ENCODE measurements at regions not wholly inside any gene's neighbourhood (a gene's known extent, or its start where the extent isn't known, plus 50 kb on each side); places are given as distances from the start of the nearest gene placed in this dataset.

DNA sequence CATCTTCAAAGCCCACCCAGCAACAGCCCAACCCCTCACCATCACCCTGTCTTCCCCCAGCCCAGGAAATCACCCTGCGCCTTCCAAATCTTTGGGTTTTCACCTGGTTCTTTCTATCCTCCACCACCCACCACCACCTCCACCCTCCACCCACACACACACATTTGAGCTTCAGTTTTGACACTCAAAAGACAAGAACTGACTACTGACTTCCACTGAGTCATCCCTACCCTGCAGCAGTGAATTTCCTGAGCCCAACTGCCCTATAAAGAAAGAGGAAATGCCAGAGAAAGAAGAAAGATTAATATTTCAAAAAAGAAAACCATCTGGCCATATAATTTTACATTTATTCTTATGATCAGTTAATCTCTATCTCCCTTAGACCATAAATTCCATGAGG, 137.5 kb downstream of the CHST1 start:
- ATAC-seq (no peak), FAIRE-seq (no peak), DNase-seq (no peak)
- H3K27ac ChIP-seq: no peak overlapping the region
- intact Hi-C loops (cut with DNase I): no loop called here
- TF ChIP-seq, protein P1, sequence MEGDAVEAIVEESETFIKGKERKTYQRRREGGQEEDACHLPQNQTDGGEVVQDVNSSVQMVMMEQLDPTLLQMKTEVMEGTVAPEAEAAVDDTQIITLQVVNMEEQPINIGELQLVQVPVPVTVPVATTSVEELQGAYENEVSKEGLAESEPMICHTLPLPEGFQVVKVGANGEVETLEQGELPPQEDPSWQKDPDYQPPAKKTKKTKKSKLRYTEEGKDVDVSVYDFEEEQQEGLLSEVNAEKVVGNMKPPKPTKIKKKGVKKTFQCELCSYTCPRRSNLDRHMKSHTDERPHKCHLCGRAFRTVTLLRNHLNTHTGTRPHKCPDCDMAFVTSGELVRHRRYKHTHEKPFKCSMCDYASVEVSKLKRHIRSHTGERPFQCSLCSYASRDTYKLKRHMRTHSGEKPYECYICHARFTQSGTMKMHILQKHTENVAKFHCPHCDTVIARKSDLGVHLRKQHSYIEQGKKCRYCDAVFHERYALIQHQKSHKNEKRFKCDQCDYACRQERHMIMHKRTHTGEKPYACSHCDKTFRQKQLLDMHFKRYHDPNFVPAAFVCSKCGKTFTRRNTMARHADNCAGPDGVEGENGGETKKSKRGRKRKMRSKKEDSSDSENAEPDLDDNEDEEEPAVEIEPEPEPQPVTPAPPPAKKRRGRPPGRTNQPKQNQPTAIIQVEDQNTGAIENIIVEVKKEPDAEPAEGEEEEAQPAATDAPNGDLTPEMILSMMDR (IDR thresholded peaks at IDR 0.05): no peak
- no peak overlapping the region for H3K4me3 ChIP-seq
- 83 to 87% methylated on average over 1 of the region's 1 CpG for WGBS, 2 donors
- H3K27me3 ChIP-seq: no peaks in the 10 kb centered on the region
- no peaks in the 10 kb centered on the region for H3K36me3 ChIP-seq
- H3K9me3 ChIP-seq: no peaks in the 10 kb centered on the region
- no peaks in the 10 kb centered on the region for H3K4me1 ChIP-seq

DNA sequence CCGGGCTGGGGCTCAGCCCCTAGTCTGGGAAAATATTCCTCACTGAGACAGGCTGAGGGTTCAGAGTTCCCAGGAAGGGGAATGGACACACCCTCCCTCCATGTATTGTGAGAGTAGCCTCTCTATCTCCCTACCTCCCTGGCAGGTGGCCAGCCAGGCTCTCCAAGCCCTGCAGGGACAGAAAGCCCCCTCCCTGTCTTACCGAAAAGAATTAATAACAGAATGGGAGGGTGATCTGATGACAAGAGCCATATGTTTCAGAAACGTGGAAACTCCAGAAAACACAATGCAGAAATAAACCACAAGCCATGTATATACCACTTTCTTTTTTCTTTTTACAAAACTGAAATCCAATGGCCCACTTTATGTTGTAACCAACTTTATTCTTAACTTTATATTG, 140.0 kb downstream of the CHST1 start:
- H3K36me3 ChIP-seq: no peaks in the 10 kb centered on the region
- TF ChIP-seq, protein P1 (IDR thresholded peaks at IDR 0.05): no peak
- no peak for ATAC-seq
- WGBS, 2 donors: 54 to 58% methylated on average over 3 of the region's 3 CpGs
- no peaks in the 10 kb centered on the region for H3K4me1 ChIP-seq
- no peak overlapping the region for H3K4me3 ChIP-seq
- FAIRE-seq: no peak
- intact Hi-C loops (cut with DNase I): no loop called here
- no peak overlapping the region for H3K27ac ChIP-seq
- H3K27me3 ChIP-seq: no peaks in the 10 kb centered on the region
- no peak for DNase-seq
- H3K9me3 ChIP-seq: no peaks in the 10 kb centered on the region

DNA sequence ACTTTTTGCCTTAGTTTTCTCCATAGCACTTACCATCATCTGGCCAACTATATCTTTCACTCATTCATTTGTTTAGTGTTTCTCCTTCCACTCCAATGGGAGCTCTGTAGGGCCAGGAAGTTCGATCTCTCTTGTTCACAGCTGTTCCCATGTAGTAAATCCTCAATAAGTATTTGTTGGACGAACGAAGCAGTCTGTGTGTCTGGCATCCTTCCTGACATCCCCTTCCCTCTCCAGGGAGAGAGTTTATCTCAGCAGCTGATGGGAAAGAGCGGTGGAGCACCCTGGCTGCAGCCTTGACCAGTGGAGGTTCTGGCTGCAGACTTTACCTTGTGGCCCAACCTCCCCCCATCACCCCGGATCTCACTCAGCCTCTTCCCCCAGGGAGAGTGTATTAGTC, 141.7 kb downstream of the CHST1 start:
- intact Hi-C loops (cut with DNase I): no loop called here
- H3K4me1 ChIP-seq: no peaks in the 10 kb centered on the region
- WGBS, 2 donors: 63 to 68% methylated on average over 5 of the region's 5 CpGs
- no peaks in the 10 kb centered on the region for H3K27me3 ChIP-seq
- H3K36me3 ChIP-seq: no peaks in the 10 kb centered on the region
- TF ChIP-seq, protein P1 (IDR thresholded peaks at IDR 0.05): no peak
- no peaks in the 10 kb centered on the region for H3K9me3 ChIP-seq
- ATAC-seq (no peak), DNase-seq (no peak), FAIRE-seq (no peak)
- no peak overlapping the region for H3K27ac ChIP-seq
- H3K4me3 ChIP-seq: no peak overlapping the region

GRCh38 chr11:45518833-45519535, 146.4 kb downstream of the CHST1 start:
- ATAC-seq (no peak), FAIRE-seq (no peak), DNase-seq (no peak)
- no peaks in the 10 kb centered on the region for H3K36me3 ChIP-seq
- H3K4me1 ChIP-seq: no peaks in the 10 kb centered on the region
- no peak overlapping the region for H3K27ac ChIP-seq
- intact Hi-C loops (cut with DNase I): no loop called here
- no peaks in the 10 kb centered on the region for H3K27me3 ChIP-seq
- WGBS, 2 donors: 76 to 82% methylated on average over 5 of the region's 5 CpGs
- H3K9me3 ChIP-seq: no peaks in the 10 kb centered on the region
- no peak overlapping the region for H3K4me3 ChIP-seq
- TF ChIP-seq, protein P1 (IDR thresholded peaks at IDR 0.05): no peak

DNA sequence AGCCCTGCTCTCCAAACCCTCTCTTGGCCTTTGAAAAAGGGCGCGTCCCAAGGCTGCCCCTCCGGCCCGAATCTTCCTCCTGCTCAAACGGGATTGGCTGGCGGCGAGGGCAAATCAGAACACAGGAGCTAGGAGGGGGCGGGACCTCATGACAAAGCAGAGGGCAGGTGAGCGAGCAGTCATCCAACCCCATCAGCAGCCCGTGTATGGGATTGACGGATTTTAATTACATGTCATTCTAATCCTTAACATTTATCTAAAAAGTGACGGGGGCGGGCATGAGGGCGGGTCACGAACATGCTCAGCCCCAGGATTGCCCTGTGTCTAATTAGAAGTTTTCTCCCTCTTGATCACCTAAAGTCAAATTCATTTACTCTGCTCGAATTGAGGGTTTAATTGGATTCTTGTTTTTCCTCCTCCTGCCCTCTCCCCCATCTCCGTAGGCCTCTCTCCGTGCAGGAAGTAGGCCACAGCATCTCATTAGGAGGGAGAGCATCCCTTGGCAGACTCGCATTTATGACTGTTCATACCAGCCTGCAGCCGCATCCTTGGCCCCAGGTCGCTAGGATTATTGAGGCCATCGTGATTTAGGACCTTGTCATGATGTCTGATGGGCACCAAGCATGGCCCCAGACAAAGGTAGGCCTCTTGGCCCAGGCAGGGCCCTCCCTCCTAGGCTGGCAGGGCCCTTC, 147.1 kb downstream of the CHST1 start:
- WGBS, 2 donors: 87 to 93% methylated on average over 22 of the region's 22 CpGs
- FAIRE-seq (no peak), ATAC-seq (no peak), DNase-seq (no peak)
- intact Hi-C loops (cut with DNase I): no loop called here
- no peak overlapping the region for H3K27ac ChIP-seq
- H3K4me3 ChIP-seq: no peak overlapping the region
- no peaks in the 10 kb centered on the region for H3K36me3 ChIP-seq
- H3K4me1 ChIP-seq: no peaks in the 10 kb centered on the region
- TF ChIP-seq, protein P1 (IDR thresholded peaks at IDR 0.05): no peak
- no peaks in the 10 kb centered on the region for H3K9me3 ChIP-seq
- no peaks in the 10 kb centered on the region for H3K27me3 ChIP-seq
